ENCODE measurements at regions not wholly inside any gene's neighbourhood (a gene's known extent, or its start where the extent isn't known, plus 50 kb on each side); places are given as distances from the start of the nearest gene placed in this dataset.

DNA sequence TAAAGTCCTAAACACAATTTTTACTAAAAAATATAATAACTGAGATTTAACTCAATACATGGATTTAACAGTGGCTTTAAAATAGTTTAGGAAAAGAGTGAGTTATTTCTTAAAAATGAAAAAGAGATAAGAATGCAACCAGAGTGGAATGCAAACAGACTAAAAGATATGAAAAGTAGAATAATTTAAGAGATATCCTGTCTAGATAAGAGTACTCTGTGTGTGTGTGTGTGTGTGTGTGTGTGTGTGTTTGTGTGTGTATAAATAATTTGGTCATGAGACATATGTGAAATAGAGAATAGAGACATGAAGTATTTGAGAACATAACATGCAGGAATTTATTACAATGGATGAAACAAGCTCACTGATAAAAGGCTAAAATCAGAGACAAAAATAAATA, 986.9 kb upstream of the CHORDC1 start:
- DNase-seq: no peak

DNA sequence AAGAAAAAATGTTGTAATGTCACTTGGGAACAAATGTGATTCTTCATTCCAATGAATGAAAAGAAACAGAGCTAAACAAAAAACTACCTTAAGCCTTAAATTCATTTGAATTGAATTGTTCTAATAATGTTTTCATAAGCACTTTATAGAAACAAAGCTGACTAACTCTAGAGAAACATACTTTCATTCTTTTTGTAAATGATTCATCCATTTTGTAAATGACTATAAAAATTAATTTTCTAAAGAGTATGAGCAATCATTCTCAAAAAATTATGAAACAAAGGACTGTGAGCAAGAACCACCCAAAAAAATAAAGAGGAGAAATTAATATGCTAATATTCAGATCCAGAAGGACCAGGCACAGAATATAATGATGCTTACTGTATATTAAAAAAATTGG, 986.5 kb upstream of the CHORDC1 start:
- DNase-seq: no peak

DNA sequence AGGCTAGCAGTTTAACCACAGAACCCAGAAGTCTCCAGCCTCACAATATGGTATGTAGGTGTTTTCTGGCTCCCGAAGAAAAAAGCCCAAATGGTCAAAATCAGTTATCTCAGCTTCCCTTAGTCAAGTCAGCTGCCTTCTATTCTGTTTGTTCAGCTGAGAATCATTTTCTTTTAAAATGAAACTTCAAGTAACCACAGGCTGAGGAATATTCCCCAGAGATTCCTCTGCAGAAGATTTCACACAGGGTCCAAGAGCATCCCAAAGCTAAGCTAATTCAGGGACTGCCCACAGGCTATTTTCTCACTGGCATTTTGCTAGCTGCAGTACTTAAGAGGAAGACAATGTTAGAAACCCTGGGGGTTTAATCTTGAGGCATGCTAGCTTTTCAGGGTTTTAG, 977.0 kb upstream of the CHORDC1 start:
- DNase-seq: no peak

DNA sequence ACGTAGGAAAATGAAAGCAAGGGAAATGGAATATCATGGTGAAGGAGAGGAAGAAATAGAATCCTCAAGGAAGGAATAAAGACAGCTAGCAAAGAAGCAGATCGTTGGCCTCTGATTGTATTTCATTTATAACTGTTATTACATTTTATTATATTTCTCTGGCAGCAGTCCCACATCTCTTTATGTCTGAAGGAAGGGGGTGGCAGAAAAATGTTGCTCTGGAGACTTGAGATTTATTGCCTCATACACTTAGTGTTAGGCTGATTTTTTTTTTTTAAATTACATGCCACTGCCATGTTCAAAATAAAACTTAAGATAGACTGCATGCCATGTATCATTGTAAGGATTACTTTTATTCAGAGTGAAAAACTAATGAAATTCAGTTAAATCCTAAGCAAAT, 971.7 kb upstream of the CHORDC1 start:
- no peak for DNase-seq

DNA sequence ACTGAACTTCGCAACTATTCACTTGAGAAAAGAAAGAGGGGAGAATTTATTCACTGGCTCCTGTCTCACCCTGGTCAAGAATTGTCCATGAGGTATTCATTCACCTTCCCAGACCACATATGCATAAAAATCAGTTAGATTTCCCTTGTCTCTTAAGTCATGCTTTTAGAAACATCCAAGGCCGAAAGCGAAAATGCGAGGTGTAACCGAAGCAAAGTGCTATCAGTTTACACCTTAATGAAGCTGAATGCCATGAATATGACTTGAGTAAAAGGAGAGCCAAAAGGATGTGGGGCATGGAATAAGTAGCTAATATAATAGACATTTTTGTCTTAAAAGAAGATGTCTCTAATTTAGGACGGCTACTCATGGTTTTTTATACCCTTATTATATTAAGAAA, 965.6 kb upstream of the CHORDC1 start:
- no peak for DNase-seq

DNA sequence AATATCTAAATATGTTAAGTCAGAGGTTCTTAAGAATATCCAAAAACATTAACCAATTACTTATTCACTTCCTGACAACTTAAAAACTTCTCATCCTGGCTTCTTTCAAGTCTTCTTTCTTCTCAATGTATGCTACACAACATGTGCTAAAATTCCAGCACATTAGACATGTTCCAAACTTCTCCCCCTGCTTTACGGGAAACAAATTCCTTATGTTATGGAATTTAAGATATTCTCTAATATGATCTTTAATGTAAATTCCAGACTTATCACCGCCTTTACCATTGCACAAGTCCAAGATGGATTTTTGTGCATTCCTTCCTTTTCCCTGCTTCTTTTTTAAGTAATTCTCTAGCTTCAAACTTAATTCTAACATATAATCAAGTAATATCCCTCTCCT, 964.5 kb upstream of the CHORDC1 start:
- no peak for DNase-seq

DNA sequence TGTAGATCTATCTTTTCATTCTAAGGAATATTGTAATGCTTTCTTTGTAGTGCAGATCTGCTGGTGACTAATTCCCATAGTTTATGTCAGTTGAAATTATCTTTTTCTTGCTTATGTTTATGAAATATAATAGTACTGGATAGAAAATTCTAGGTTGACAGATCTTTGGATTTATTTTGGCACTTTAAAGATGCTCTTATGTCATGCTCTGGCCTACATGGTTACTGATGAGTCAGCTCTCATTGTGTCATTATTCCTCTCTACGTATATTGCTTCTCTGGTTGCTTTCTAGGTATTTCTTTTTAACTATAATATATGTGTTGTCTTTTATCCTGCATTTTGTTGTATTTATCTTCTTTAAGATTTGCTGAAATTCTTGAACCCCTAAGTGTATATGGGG, 955.5 kb upstream of the CHORDC1 start:
- DNase-seq: no peak

DNA sequence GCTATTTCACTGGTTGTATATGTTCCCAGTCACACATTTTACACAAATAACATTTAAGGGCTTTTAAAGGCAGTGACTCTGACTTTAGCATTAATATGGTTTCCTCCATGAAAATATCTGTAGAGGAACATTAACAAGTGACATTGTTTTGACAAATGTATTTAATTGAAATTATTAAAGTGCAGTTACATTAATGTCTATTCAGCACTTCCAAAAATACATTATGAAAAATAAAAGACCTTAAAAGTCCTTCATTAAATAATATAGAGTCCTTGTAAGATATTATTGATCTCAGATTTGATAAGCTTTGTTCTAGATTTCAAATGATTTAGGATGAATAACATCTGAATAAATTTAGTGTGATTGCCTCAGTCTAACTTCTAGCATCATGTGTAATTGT, 951.9 kb upstream of the CHORDC1 start:
- DNase-seq: no peak

DNA sequence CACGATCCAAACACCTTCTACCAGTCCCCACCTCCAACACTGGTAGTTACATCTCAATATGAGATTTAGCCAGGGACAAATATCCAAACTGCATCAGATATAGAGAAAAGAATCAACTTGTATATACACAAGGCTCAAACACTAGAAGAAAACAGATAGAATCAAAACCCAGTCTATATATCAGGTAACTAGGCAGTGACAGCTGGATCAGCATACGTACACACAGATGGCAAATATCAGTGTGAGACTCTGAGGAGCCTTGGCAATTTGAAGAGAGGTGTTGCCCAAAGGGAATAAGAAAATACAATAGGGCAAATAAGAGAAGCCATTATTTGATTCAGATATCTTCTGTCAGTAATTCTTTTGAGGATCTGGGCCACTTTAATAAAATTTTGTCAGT, 951.3 kb upstream of the CHORDC1 start:
- no peak for DNase-seq

DNA sequence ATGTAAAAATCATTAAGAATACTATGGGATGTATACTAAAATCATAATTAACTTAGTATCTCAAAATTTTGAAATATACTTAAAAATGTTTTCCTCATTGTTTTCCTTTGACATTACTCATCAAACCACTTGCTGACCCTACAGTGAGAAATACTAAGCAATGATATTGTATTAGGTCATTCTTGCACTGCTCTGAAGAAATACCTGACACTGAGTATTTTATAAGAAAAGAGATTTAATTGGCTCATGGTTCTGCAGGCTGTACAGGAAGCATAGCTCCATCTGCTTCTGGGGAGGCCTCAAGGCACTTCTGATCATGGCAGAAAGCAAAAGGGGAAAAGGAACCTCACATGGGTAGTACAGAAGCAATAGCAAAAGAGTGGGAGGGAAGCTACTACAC, 950.9 kb upstream of the CHORDC1 start:
- DNase-seq: no peak

DNA sequence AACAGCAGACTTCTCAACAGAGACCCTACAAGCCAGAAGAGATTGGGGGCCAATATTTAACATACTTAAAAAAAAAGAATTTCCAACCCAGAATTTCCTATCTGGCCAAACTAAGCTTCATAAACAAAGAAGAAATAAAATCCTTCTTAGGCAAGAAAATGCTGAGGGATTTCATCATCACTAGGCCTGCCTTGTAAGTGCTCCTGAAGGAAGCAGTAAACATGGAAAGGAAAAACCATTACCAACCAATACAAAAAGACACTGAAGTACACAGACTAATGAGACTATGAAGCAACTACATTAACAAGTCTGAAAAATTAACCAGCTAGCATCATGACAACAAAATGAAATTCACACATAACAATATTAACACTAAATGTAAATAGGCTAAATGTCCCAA, 947.9 kb upstream of the CHORDC1 start:
- no peak for DNase-seq

DNA sequence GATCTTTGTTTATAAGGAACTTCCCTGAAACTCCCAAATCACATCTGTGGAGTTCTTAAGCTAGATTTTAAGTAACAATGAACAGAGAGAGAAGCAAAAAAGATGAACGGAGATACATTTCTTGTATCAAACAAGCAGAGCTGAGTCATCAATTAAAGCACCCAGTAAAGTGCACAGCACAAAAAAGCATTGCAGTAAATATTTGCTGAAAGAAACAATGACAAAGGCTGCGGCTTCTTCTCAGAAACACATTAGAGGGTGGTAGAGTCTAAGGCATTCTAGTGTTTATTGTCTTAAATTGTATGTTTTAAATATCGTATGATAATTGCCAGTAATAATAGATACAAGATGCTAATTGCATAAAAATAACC, 941.6 kb upstream of the CHORDC1 start:
- no peak for DNase-seq

DNA sequence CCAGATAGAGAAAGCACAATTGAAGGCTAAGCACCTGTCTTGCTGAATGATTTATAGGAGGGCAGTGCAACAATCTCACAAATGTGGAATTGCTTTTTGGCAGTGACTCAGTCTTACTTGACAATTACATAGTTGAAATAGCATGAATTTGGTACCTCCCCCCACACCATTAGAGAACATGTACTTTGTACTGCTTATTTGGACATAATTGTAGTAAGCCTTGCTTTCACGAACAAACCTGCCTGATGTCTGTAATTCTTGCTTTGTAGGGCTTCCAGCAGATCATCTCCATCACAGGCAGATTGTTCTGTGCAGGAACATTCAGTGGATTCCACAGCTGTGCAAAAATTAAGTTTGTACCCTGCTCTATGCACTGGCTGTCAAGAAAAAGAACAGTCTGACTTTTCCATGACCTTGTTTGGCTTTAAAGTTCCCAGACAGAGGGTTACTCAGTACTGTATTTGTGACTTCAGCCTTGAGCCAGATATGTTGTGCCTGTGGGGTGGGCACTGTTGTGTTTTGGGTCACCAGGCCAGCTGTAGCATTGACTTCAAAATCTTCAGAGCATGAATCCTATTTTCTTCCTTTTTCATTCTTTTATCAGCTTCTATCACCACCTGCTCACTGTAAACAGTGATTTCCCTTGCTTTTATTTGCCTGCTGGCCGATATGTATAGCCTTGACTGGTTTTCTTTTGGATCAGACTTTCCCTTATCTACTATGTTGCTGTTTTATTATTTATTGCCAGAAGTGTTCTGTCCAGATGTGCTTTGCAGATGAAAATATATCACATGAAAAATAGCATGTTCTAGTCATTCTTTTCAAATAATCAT, 941.0 kb upstream of the CHORDC1 start:
- DNase-seq: no peak

DNA sequence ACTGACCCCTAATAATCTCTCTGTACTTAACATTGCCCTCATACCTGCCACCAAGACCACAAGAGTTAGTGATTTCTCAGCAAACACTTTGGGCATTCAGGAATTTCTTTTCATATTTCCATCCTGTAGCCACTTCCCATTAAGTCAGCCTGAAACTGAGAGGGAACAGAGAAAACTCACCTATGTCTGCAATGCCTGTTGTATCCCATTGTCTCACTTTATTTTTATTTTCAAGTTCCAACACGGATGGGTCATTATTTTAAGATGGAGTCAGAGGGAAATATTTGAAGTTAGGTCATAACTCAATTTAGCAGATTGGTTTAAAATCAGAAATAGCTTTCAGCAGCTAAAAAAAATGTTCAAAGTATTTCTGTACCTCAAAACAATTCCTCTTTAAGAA, 937.8 kb upstream of the CHORDC1 start:
- DNase-seq: no peak

DNA sequence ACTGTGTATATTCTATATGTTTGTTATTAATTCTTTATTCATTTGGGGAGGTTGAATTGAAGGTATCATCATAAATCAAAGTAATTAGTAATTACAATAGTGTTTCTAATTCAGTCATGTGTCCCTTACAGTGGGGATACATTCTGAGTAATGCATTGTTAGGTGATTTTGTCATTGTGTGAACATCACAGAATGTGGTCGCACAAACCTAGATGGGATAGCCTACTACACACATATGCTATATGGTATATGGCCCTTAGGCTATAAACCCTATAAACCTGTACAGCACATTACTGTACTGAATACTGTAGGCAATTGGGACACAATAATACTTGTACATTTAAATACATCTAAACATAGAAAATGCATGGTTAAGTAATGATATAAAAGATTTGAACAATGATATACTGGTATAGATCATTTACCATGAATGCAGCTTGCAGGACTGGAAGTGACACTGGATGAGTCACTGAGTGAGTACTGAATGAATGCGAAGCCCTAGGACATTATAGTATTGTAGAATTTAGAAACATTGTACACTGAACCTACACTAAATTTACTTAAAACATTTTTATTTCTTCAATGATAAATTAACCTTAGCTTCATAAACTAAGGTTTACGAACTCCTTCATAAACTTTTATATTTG, 936.2 kb upstream of the CHORDC1 start:
- DNase-seq: no peak

DNA sequence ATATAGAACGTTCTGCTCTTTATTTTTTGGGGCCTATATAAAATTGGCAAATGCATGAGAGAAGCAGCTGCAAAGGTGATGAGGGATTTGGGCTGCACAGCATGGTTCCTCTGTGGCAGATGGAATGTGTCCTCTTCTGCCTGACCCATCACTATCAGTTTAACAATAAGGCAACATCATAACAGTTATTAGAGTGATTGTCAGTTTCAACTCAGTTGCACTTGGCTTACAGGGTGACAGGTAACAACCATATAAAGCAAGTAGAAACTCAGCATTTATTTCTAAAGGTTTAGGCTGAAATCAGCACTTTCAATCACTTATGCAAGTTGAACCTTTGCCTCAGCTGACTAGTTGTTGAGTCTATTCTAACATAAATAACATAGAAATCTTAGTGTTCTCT, 935.4 kb upstream of the CHORDC1 start:
- DNase-seq: no peak

DNA sequence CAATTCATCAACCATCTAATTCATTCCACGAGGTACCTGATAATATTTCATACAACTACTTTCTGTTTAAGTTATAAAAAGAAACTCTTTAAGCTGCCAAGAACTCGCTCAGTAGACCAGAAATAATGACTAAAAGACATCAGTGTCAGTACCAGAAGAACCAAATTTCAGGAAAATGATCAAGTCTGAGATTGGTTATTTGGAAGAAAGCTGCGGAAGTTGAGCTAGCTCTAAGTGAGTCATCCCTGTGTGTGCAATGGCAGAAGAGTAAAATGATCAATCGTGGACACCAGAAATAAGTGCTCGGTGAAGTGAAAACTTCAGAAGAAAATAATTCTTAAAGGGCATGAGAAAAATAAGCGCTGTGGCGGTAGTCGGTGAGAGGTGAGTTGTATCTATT, 933.2 kb upstream of the CHORDC1 start:
- no peak for DNase-seq

DNA sequence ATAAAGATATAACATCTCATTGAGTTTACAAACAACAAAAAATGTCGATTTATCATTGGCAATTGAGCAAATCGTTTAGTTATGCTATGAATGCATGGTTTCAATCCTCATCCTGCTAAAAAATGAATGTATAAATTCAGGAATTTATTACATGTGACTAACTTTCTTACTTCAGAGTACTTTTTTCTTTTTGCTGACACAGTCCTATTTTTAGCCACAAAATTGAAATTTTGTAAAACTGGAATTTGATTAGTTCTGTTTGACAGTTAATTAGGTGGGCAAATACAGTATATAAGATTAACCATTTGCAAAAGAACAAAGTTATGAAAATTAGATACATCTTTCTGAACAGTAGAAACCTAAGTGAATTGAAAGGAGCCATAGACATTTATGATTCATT, 925.0 kb upstream of the CHORDC1 start:
- no peak for DNase-seq

DNA sequence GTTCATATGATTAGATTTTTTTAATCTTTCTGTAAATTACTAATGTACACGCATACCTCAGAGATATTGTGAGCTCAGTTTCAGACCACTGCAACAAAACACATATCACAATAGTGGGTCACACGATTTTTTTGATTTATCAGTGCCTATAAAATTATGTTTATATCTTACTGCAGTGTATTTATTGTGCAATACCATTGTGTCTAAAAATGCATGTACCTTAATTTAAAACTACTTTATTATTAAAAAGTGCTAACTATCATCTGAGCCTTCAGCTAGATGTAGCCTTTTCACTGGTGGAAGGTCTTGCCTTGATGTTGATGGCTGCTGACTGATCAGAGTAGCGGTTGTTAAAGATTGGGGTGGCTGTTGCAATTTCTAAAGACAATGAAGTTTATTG, 918.8 kb upstream of the CHORDC1 start:
- DNase-seq: no peak

DNA sequence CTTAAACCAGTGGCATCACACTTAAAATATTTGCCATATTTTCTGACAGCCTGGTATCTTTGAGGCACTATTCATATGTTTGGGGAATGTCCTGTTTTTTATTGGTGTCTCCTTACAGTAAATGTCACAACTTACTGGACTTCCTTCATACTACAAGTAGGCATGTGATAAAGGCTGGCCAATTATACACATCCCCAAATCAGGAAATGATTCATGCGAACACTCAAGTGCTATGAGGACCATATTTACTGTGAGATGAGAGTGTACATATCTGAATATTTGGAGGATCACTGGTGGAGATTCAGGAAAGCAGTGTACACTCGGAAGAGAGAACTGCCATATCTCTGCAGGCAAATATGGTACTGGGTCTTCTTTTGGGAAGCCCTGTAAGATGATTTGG, 913.8 kb upstream of the CHORDC1 start:
- no peak for DNase-seq

DNA sequence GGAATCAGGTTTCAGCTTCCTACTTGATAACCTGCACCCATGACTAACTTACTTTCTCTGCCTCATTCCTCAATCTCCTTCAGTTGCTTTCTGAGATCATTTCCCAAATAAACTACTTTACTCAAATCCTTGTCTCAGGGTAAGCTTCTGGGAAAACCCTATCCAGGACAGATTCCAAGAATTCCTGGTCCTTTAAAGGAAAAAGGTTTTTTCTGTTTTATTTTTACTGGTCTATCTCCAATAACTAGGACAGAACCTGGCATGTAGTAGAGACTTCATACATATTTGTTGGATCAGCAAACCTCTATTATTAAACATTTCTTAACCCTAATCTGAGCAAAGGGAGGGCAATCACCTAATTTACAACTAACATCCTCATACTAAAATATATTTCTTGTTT, 910.5 kb upstream of the CHORDC1 start:
- DNase-seq: no peak

DNA sequence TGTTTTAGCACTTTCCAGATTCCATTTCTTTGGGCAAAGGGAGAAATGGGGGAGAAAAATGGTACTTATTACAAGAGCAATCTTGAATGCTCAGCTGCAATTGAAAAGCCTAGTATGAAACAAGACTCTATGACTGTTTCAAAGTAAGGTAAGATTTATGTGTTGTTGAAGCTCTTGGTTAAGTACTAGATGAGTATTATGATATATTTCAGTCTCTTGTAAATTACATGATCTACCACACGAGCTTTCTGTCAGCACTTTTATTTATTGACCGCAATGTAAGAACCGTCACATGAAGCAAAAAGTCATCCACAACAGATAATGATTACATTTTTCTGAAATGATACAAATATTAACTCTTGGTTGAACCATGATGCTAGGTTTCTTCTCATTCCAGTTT, 906.7 kb upstream of the CHORDC1 start:
- no peak for DNase-seq

DNA sequence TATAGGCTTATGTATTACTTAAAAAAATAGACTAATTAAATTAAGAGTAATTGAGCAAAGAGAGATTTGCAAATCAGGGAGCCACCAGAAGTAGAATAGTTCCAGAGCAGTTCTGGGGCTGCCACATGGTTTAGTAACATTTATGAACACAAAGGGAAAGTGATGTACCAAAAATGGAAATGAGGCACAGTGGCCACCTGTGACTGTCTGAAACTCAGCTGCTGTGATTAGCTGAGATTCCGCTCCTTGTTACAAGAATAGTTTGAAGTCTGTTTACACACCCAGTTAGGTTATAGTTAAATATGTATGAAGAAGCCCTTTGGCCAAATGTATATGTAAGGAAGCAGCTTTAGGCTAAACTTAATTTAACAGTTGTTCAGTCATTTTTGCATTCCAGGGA, 901.5 kb upstream of the CHORDC1 start:
- no peak for DNase-seq

DNA sequence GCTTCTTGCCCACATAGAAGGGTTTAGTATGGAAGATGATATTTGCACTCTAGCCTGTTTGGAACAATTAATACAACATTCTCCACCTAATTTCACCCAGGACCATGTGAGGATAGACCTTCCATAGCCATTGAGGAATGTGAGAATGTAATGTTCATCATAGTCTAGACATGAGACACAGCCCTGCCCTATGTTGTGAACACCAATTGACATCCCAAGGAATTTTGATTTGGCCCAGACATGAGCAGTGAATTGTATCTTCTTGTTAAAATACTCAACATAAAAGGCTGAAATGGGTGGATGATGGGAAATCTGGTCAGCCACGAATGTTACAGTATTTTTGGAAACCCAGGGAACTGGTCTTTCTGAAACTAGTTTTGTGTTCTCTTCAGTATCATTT, 892.3 kb upstream of the CHORDC1 start:
- no peak for DNase-seq

DNA sequence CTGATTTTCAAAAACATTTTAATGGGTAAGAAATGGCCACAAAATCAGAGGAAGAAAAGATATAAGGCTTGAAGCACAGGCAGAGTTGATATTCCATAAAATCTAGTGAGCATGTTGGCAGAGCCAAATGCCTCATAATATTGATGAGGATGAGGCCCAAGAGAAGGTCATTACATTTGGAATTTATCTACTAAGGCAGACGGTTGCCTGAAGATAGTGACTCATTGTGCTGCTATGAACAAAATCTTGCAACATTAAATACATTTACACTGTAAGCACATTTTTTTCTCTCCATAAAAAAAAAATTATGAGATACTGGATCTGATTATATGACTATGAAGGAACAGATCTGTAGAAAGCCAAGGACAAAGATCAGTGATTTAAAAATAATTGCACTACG, 881.4 kb upstream of the CHORDC1 start:
- DNase-seq: no peak

All from NCI-H1694 treated with DMSO at 0.1 percent for 48 hours (cell line).